Osteoblast (primary cell): ENCODE measurements at regions not wholly inside any gene's neighbourhood (a gene's known extent, or its start where the extent isn't known, plus 50 kb on each side); places are given as distances from the start of the nearest gene placed in this dataset.

Experiments
- DNase-seq: peaks from one replicate; pipeline ENCODE4 v3.0.0; 2011; ENCODE audit warnings: low spot score, mixed read lengths; ENCODE audit not compliant: insufficient read length; ENCODE audit errors: missing footprints
- H2AFZ ChIP-seq: 2 replicates; pipeline ENCODE4 v1.6.0; 2011; ENCODE audit warnings: mild to moderate bottlenecking, low read length
- H3K27ac ChIP-seq: 2 replicates; pipeline ENCODE4 v1.5.1; 2011; ENCODE audit warnings: mild to moderate bottlenecking, low read depth, low read length, moderate library complexity
- H3K27me3 ChIP-seq: 2 replicates; pipeline ENCODE4 v1.6.0; 2012; ENCODE audit warnings: mild to moderate bottlenecking, control low read depth, inconsistent platforms, low read length, moderate library complexity; ENCODE audit not compliant: insufficient read depth
- H3K36me3 ChIP-seq: 2 replicates; pipeline ENCODE4 v1.5.1; 2011; ENCODE audit warnings: mild to moderate bottlenecking, low read length, control low read depth, moderate library complexity; ENCODE audit not compliant: insufficient read depth
- H3K4me1 ChIP-seq: 2 replicates; pipeline ENCODE4 v1.5.1; 2011; ENCODE audit warnings: mild to moderate bottlenecking, low read length, control low read depth, moderate library complexity; ENCODE audit not compliant: insufficient read depth
- H3K4me2 ChIP-seq: 2 replicates; pipeline ENCODE4 v1.6.0; 2011; ENCODE audit warnings: mild to moderate bottlenecking, low read length; ENCODE audit not compliant: insufficient read depth
- H3K4me3 ChIP-seq: fragments of 200-600 bp; sonication (generic); 3 replicates; pipeline ENCODE4 v1.5.1; 2012; ENCODE audit warnings: mild to moderate bottlenecking, low read length, inconsistent platforms; ENCODE audit not compliant: insufficient read depth
- H3K79me2 ChIP-seq: 2 replicates; pipeline ENCODE4 v1.6.0; 2012; ENCODE audit warnings: mild to moderate bottlenecking, low read length, control low read depth, inconsistent platforms; ENCODE audit not compliant: insufficient read depth
- H3K9me3 ChIP-seq: 2 replicates; pipeline ENCODE4 v1.5.1; 2011; ENCODE audit warnings: low read depth, low read length, control low read depth
- H4K20me1 ChIP-seq: 2 replicates; pipeline ENCODE4 v1.6.0; 2012; ENCODE audit warnings: mild to moderate bottlenecking, low read length, control low read depth; ENCODE audit not compliant: insufficient read depth
- CTCF ChIP-seq: IDR thresholded peaks from 2 replicates; pipeline ENCODE4 v1.5.1; 2011; ENCODE audit warnings: mild to moderate bottlenecking, low read depth, low read length, moderate library complexity; ENCODE audit errors: extremely low read depth

GRCh38 chr17:56656701-56657327, 63.3 kb downstream of the NOG start:
- no peak for TF ChIP-seq CTCF
- Histone ChIP-seq H3K4me1 (no peaks in the 10 kb centered on the region), H3K4me3 (no peak overlapping the region), H3K36me3 (no peaks in the 10 kb centered on the region), H2AFZ (no peak overlapping the region), H3K27me3 (no peaks in the 10 kb centered on the region), H3K27ac (no peak overlapping the region), H4K20me1 (no peaks in the 10 kb centered on the region), H3K4me2 (no peak overlapping the region), H3K9me3 (peaks cover 3% of the 10 kb centered on the region), H3K79me2 (no peaks in the 10 kb centered on the region)
- no peak for DNase-seq

- Histone ChIP-seq H4K20me1 (no peaks in the 10 kb centered on the region), H3K4me1 (no peaks in the 10 kb centered on the region), H3K36me3 (no peaks in the 10 kb centered on the region), H3K27me3 (no peaks in the 10 kb centered on the region), H3K4me3 (no peak overlapping the region), H3K27ac (no peak overlapping the region), H3K79me2 (no peaks in the 10 kb centered on the region), H2AFZ (no peak overlapping the region), H3K4me2 (no peak overlapping the region), H3K9me3 (peaks cover 3% of the 10 kb centered on the region)
- DNase-seq, result no peak
- TF ChIP-seq CTCF, result no peak
Measured at GRCh38 chr17:56658648-56659047, 65.1 kb downstream of the NOG start.

GRCh38 chr17:56659622-56660021, 66.1 kb downstream of the NOG start:
- H3K36me3 ChIP-seq, result no peaks in the 10 kb centered on the region
- H3K4me1 ChIP-seq, result no peaks in the 10 kb centered on the region
- no peaks in the 10 kb centered on the region for H3K27me3 ChIP-seq
- no peaks in the 10 kb centered on the region for H3K79me2 ChIP-seq
- no peak overlapping the region for H3K4me3 ChIP-seq
- no peaks in the 10 kb centered on the region for H4K20me1 ChIP-seq
- H2AFZ ChIP-seq, result no peak overlapping the region
- H3K27ac ChIP-seq, result no peak overlapping the region
- TF ChIP-seq CTCF, result no peak
- no peak overlapping the region for H3K4me2 ChIP-seq
- peaks cover 3% of the 10 kb centered on the region for H3K9me3 ChIP-seq
- DNase-seq, result no peak

- Histone ChIP-seq H3K79me2 (no peaks in the 10 kb centered on the region), H3K27ac (no peak overlapping the region), H4K20me1 (no peaks in the 10 kb centered on the region), H3K4me1 (no peaks in the 10 kb centered on the region), H2AFZ (no peak overlapping the region), H3K27me3 (no peaks in the 10 kb centered on the region), H3K4me3 (no peak overlapping the region), H3K9me3 (no peaks in the 10 kb centered on the region), H3K36me3 (no peaks in the 10 kb centered on the region), H3K4me2 (no peak overlapping the region)
- DNase-seq, result no peak
- TF ChIP-seq CTCF, result no peak
Measured at GRCh38 chr17:56661906-56662305, 68.4 kb downstream of the NOG start.
